ENCODE measurements at regions not wholly inside any gene's neighbourhood (a gene's known extent, or its start where the extent isn't known, plus 50 kb on each side); places are given as distances from the start of the nearest gene placed in this dataset.

DNA sequence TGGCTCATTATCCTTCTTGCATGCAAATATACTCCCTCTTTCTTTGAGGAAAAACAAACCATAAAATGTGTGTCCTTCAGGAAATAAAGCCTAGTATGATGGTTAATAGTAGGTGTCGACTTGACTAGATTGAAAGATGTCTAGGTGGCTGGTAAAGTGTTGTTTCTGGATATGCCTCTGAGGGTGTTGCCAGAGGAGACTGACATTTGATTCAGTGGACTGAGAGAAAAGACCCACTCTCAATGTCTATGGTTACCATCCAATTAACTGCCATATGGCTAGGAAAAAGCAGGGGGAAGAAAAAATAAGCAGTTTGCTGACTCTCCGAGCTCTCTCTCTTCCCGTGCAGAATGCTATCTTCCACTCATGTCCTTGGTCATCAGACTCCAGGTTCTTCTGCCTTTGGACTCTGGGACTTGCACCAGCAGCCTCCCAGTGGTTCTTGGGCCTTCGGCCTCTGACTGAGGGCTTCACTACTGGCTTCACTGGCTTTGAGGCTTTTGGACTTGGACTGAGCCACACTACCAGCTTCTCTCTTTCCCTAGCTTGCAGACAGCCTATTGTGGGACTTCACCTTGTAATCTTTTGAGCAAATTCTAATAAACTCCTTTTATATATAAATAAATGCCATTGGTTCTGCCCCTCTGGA, 532.1 kb upstream of the HTR2C start:
- Histone ChIP-seq H3K4me2 (ENCODE audit: low read length) (no peak overlapping the region), H3K4me3 (ENCODE audit: low read length) (no peak overlapping the region), H3F3A (ENCODE audit: low read length, unreplicated experiment) (no peaks in the 10 kb centered on the region), H4K20me1 (ENCODE audit: low read length) (no peaks in the 10 kb centered on the region), H3K9me2 (replicated peaks; ENCODE audit: low read length) (no peaks in the 10 kb centered on the region), H2AFZ (ENCODE audit: low read length) (no peak overlapping the region), H3K9me3 (ENCODE audit: low read length) (no peaks in the 10 kb centered on the region), H3K27me3 (ENCODE audit: low read length) (no peaks in the 10 kb centered on the region), H3K36me3 (ENCODE audit: low read depth, low read length) (no peaks in the 10 kb centered on the region), H3K9ac (ENCODE audit: low read length) (no peak overlapping the region), H3K27ac (ENCODE audit: low read length) (no peak overlapping the region), H3K79me2 (ENCODE audit: low read length) (no peaks in the 10 kb centered on the region), H3K4me1 (ENCODE audit: insufficient read depth, low read length) (no peaks in the 10 kb centered on the region)
- BruUV-seq (replicated peaks) = no TSS peak
- CTCF ChIA-PET = no interaction called here
- intact Hi-C loops (cut with micrococcal nuclease) = no loop called here
- TF ChIP-seq EZH2phosphoT487 (IDR thresholded peaks at IDR 0.05; ENCODE audit: borderline replicate concordance, low read length) = no peak
- TF ChIP-seq EZH2 (IDR thresholded peaks at IDR 0.05; ENCODE audit: low read length, unreplicated experiment) = no peak
- TF ChIP-seq, protein P1, sequence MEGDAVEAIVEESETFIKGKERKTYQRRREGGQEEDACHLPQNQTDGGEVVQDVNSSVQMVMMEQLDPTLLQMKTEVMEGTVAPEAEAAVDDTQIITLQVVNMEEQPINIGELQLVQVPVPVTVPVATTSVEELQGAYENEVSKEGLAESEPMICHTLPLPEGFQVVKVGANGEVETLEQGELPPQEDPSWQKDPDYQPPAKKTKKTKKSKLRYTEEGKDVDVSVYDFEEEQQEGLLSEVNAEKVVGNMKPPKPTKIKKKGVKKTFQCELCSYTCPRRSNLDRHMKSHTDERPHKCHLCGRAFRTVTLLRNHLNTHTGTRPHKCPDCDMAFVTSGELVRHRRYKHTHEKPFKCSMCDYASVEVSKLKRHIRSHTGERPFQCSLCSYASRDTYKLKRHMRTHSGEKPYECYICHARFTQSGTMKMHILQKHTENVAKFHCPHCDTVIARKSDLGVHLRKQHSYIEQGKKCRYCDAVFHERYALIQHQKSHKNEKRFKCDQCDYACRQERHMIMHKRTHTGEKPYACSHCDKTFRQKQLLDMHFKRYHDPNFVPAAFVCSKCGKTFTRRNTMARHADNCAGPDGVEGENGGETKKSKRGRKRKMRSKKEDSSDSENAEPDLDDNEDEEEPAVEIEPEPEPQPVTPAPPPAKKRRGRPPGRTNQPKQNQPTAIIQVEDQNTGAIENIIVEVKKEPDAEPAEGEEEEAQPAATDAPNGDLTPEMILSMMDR (conservative IDR thresholded peaks at IDR 0.05; ENCODE audit: low read depth, low read length) = no peak
- no peak for ATAC-seq
- POLR2A ChIA-PET (ENCODE audit: unreplicated experiment) = no interaction called here
- no peak for DNase-seq

DNA sequence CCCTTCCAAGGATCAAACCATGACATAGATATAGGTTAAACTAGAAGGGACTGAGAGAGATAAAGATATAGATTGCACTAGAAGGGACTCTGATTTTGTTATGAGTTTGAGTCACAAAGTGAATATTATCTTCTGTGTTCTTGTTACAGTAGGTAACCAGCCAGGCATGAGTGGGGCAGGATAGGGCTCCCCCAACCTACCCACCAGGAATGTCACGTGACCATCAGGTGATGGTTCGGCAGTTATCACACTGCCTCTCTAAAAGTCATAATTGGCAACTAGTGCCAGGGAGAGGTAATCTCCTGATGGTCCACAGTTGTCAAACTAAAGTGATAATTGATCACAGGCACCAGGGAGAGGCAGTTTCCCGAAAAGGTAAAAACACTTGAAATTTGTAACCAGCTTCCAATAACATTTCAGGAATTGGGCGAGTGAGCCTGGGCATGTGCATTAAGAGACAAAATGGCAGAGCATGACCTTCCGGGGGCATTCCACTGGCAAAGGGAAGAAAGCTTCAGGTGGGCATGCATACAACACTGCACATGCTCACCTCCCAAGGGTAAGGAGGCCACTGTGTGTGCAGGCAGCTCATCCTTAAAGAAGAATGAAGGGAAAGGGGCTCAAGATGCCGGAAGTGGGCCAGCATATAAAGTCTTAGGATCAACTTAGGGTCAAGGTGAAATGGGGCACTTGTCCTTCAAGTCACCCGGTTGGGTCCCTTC, 533.6 kb upstream of the HTR2C start:
- POLR2A ChIA-PET (ENCODE audit: unreplicated experiment) = no interaction called here
- H3F3A ChIP-seq (ENCODE audit: low read length, unreplicated experiment) = no peaks in the 10 kb centered on the region
- DNase-seq = no peak
- CTCF ChIA-PET = no interaction called here
- intact Hi-C loops (cut with micrococcal nuclease) = no loop called here
- no peaks in the 10 kb centered on the region for H3K36me3 ChIP-seq (ENCODE audit: low read depth, low read length)
- H3K4me3 ChIP-seq (ENCODE audit: low read length) = no peak overlapping the region
- no TSS peak for BruUV-seq (replicated peaks)
- no peak overlapping the region for H3K27ac ChIP-seq (ENCODE audit: low read length)
- H3K4me2 ChIP-seq (ENCODE audit: low read length) = no peak overlapping the region
- H3K9ac ChIP-seq (ENCODE audit: low read length) = no peak overlapping the region
- no peaks in the 10 kb centered on the region for H3K9me3 ChIP-seq (ENCODE audit: low read length)
- no peaks in the 10 kb centered on the region for H3K4me1 ChIP-seq (ENCODE audit: insufficient read depth, low read length)
- H4K20me1 ChIP-seq (ENCODE audit: low read length) = no peaks in the 10 kb centered on the region
- no peaks in the 10 kb centered on the region for H3K9me2 ChIP-seq (replicated peaks; ENCODE audit: low read length)
- TF ChIP-seq EZH2 (IDR thresholded peaks at IDR 0.05; ENCODE audit: low read length, unreplicated experiment) = no peak
- TF ChIP-seq, protein P1 (conservative IDR thresholded peaks at IDR 0.05; ENCODE audit: low read depth, low read length) = no peak
- no peak for TF ChIP-seq EZH2phosphoT487 (IDR thresholded peaks at IDR 0.05; ENCODE audit: borderline replicate concordance, low read length)
- H2AFZ ChIP-seq (ENCODE audit: low read length) = no peak overlapping the region
- ATAC-seq = no peak
- no peaks in the 10 kb centered on the region for H3K27me3 ChIP-seq (ENCODE audit: low read length)
- no peaks in the 10 kb centered on the region for H3K79me2 ChIP-seq (ENCODE audit: low read length)

DNA sequence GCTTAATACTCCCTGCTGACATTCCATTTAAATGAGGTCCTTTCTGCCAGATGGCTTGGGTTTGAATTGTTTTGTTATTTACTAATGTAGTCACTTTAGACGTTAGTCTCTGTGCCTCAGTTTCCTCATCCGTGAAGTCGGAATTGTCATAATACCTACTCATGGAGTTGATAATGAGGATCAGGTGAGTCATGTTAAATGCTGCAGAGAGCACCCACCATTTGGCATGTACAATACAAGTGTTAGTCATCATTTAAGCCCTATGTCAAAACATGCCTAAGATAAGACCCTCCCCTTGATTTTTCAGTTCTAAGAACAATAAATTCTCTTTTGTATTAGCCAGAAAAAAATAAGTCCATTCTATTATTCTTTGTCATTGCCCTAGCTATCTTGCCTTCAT, 534.8 kb upstream of the HTR2C start:
- Histone ChIP-seq H2AFZ (ENCODE audit: low read length) (no peak overlapping the region), H3K4me2 (ENCODE audit: low read length) (no peak overlapping the region), H4K20me1 (ENCODE audit: low read length) (no peaks in the 10 kb centered on the region), H3K9me2 (replicated peaks; ENCODE audit: low read length) (no peaks in the 10 kb centered on the region), H3K9me3 (ENCODE audit: low read length) (no peaks in the 10 kb centered on the region), H3F3A (ENCODE audit: low read length, unreplicated experiment) (no peaks in the 10 kb centered on the region), H3K4me1 (ENCODE audit: insufficient read depth, low read length) (no peaks in the 10 kb centered on the region), H3K36me3 (ENCODE audit: low read depth, low read length) (no peaks in the 10 kb centered on the region), H3K4me3 (ENCODE audit: low read length) (no peak overlapping the region), H3K27me3 (ENCODE audit: low read length) (no peaks in the 10 kb centered on the region), H3K9ac (ENCODE audit: low read length) (no peak overlapping the region), H3K27ac (ENCODE audit: low read length) (no peak overlapping the region), H3K79me2 (ENCODE audit: low read length) (no peaks in the 10 kb centered on the region)
- ATAC-seq = no peak
- no TSS peak for BruUV-seq (replicated peaks)
- ChIA-PET POLR2A (ENCODE audit: unreplicated experiment) (no interaction called here), CTCF (no interaction called here)
- no peak for DNase-seq
- intact Hi-C loops (cut with micrococcal nuclease) = no loop called here
- no peak for TF ChIP-seq EZH2 (IDR thresholded peaks at IDR 0.05; ENCODE audit: low read length, unreplicated experiment)
- TF ChIP-seq, protein P1 (conservative IDR thresholded peaks at IDR 0.05; ENCODE audit: low read depth, low read length) = no peak
- TF ChIP-seq EZH2phosphoT487 (IDR thresholded peaks at IDR 0.05; ENCODE audit: borderline replicate concordance, low read length) = no peak
